Left lung (tissue), 4 donors: ENCODE measurements at regions not wholly inside any gene's neighbourhood (a gene's known extent, or its start where the extent isn't known, plus 50 kb on each side); places are given as distances from the start of the nearest gene placed in this dataset.
A peak's percentile ranks its signal among the peaks of the same experiment; 100 is the strongest.

Experiments
- ATAC-seq: fragments of 200-7000 bp; cut with Tn5 transposase; one replicate; pipeline ENCODE4 v1.9.1; 2020; ENCODE audit warnings: moderate library complexity
- DNase-seq, 4 donors: peaks; one replicate each; pipeline ENCODE4 v3.0.0-alpha.2; 2013 to 2020
- H3K27ac ChIP-seq, 2 donors: fragments of 200-600 bp; sonication (generic) in 1 of 2; one replicate each; pipeline versions ENCODE4 v1.5.0 to v1.8.0; 2020 to 2021
- H3K27me3 ChIP-seq, 2 donors: fragments of 200-600 bp; sonication (generic) in 1 of 2; one replicate each; pipeline versions ENCODE4 v1.5.0 to v1.8.0; 2020 to 2021
- H3K36me3 ChIP-seq, 2 donors: fragments of 200-600 bp; sonication (generic) in 1 of 2; one replicate each; pipeline versions ENCODE4 v1.5.0 to v1.8.0; 2020 to 2021
- H3K4me1 ChIP-seq, 2 donors: fragments of 200-600 bp; one replicate each; pipeline ENCODE4 v1.8.0; 2021
- H3K4me3 ChIP-seq, 2 donors: fragments of 200-600 bp; sonication (generic) in 1 of 2; one replicate each; pipeline versions ENCODE4 v1.5.0 to v1.8.0; 2020 to 2021; ENCODE audit warnings: mild to moderate bottlenecking in 1 of 2
- H3K9me3 ChIP-seq, 2 donors: fragments of 200-600 bp; sonication (generic) in 1 of 2; one replicate each; pipeline versions ENCODE4 v1.5.0 to v1.8.0; 2020 to 2021
- CTCF ChIP-seq, 2 donors: fragments of 200-600 bp; sonication (generic) in 1 of 2; IDR thresholded peaks; one replicate each; pipeline versions ENCODE4 v1.5.0 to v1.8.0; 2021; ENCODE audit warnings: antibody characterized with exemption in 2 of 2
- intact Hi-C, 2 donors: fragments of 100-400 bp; cut with DNase I; formaldehyde crosslinking; loops; one replicate each; pipeline versions ENCODE4 v1.11.2 to v1.14.2; 2022
- donor health status: DM: no; HTN: yes; CAD: no.
- donor health status: DM: no; HTN: no; CAD: no.

DNA sequence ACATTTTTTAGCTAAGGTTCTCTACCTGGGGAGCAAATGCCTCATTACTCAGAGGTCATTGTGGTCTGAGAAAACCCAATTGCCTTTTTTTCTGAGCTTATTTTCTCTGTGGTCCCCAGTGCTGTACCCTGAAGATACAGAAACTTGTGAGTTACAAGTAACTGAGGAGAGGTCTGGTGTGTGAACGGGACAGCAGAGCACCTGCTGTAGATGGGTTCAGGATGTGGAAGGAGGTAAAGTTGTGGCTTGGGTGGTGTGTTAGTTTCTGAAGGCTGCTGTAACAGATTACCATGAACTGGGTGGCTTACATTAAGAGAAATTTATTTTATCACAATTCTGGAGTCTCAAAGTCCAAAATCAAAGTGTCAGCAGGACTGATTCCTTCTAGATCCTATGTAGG lies 449.1 kb upstream of the NRP1 start:
- DNase-seq = no peak
- ATAC-seq = no peak
- no peak for TF ChIP-seq CTCF (IDR thresholded peaks at IDR 0.05)
- no peaks in the 10 kb centered on the region for H3K4me1 ChIP-seq
- H3K27ac ChIP-seq = no peak overlapping the region
- H3K4me3 ChIP-seq = no peak overlapping the region
- H3K36me3 ChIP-seq = no peaks in the 10 kb centered on the region
- no peaks in the 10 kb centered on the region for H3K27me3 ChIP-seq
- no peaks in the 10 kb centered on the region for H3K9me3 ChIP-seq
- intact Hi-C loops = no loop called here

GRCh38 chr10:33783078-33783477 lies 448.6 kb upstream of the NRP1 start:
- intact Hi-C loops = no loop called here
- no peak for TF ChIP-seq CTCF (IDR thresholded peaks at IDR 0.05)
- no peak overlapping the region for H3K4me3 ChIP-seq
- DNase-seq = no peak
- no peaks in the 10 kb centered on the region for H3K9me3 ChIP-seq
- no peaks in the 10 kb centered on the region for H3K36me3 ChIP-seq
- no peaks in the 10 kb centered on the region for H3K27me3 ChIP-seq
- H3K27ac ChIP-seq = no peak overlapping the region
- ATAC-seq = no peak
- H3K4me1 ChIP-seq = no peaks in the 10 kb centered on the region

GRCh38 chr10:33781606-33782395 lies 447.3 kb upstream of the NRP1 start:
- ATAC-seq (no peak), DNase-seq (no peak)
- no peaks in the 10 kb centered on the region for H3K9me3 ChIP-seq
- no peaks in the 10 kb centered on the region for H3K4me1 ChIP-seq
- no peak overlapping the region for H3K27ac ChIP-seq
- no peaks in the 10 kb centered on the region for H3K27me3 ChIP-seq
- intact Hi-C loops = no loop called here
- no peak overlapping the region for H3K4me3 ChIP-seq
- no peak for TF ChIP-seq CTCF (IDR thresholded peaks at IDR 0.05)
- H3K36me3 ChIP-seq = no peaks in the 10 kb centered on the region

DNA sequence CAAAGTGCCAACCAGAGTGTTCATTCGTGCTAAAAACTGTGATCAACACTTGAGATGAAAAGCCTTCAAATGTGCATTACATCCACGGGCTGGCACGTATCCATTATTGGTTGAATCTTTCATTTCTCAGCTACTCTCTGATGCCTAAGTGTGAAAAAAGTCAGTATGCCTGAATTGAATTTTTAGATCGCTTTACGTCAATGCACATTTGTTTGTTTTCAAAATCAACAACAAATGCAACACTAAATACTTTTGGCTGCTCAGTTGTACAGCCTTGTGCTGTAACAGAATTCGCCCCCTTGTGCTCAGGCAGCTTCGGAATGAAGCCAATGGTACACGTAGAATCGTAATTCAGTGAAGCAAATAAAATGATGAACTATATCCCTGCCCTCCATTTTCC lies 446.5 kb upstream of the NRP1 start:
- no peak overlapping the region for H3K27ac ChIP-seq
- intact Hi-C loops = no loop called here
- ATAC-seq (no peak), DNase-seq (peak in 2 of 4 donors; percentile 17 to 30)
- no peaks in the 10 kb centered on the region for H3K36me3 ChIP-seq
- H3K27me3 ChIP-seq = no peaks in the 10 kb centered on the region
- H3K4me1 ChIP-seq = no peaks in the 10 kb centered on the region
- no peak overlapping the region for H3K4me3 ChIP-seq
- no peaks in the 10 kb centered on the region for H3K9me3 ChIP-seq
- no peak for TF ChIP-seq CTCF (IDR thresholded peaks at IDR 0.05)

GRCh38 chr10:33777223-33777622 lies 442.8 kb upstream of the NRP1 start:
- H3K4me3 ChIP-seq = no peak overlapping the region
- no peaks in the 10 kb centered on the region for H3K36me3 ChIP-seq
- TF ChIP-seq CTCF (IDR thresholded peaks at IDR 0.05) = no peak
- no peaks in the 10 kb centered on the region for H3K9me3 ChIP-seq
- H3K27me3 ChIP-seq = no peaks in the 10 kb centered on the region
- DNase-seq (no peak), ATAC-seq (no peak)
- H3K27ac ChIP-seq = no peak overlapping the region
- H3K4me1 ChIP-seq = peaks cover 0 to 8% of the 10 kb centered on the region in 2 donors
- intact Hi-C loops = no loop called here
